NAMALWA (cell line): ENCODE measurements at regions not wholly inside any gene's neighbourhood (a gene's known extent, or its start where the extent isn't known, plus 50 kb on each side); places are given as distances from the start of the nearest gene placed in this dataset.
"Not testable (repeated sequence)": the region's sequence is repeated elsewhere in the genome, so short reads cannot be mapped to it uniquely, and the experiment has no call there.

Source experiments
- DNase-seq: peaks from one replicate; pipeline ENCODE4 v3.0.0-alpha.2; 2015; ENCODE audit warnings: low spot score

- not testable (repeated sequence) for DNase-seq
Measured at GRCh38 chr1:228796945-228797344, 61.7 kb downstream of the RHOU start.

DNA sequence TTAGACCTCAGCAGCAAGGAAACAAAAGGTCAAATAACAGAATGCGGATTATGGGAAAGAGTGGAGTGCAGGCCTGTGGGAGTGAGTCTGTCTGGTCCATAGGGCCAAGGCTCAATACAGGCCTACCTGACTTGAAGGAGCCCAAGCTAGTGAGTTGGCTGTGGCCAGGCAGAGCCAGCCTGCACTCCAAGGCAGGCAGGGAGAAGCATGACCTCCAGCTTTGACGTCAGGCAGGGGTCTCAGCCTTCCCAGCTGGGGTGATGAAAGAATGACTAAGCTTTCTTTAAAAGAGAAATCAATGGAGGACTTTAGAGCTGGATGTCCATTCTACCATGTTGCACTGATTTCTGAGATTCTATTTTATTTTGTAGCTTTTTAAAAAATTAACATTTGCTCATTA lies 62.8 kb downstream of the RHOU start:
- no peak for DNase-seq

DNA sequence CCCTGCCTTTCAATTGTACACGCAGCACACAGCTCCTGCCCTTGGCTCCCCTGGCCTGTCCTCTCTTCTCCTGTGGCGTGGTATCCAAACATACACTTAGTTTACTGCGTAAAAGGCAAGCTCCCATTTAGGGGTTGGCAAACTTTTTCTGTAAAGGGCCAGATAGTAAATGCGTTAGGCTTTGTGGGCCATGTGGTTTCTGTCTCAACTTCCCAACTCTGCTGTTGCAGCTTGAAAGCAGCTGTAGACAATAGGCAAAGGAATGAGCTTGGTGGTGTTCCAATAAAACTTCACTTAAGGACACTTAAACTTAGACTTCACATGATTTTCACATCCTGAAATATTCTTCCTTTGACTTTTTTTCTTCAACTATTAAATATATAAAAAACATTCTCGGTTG lies 63.3 kb downstream of the RHOU start:
- no peak for DNase-seq

DNA sequence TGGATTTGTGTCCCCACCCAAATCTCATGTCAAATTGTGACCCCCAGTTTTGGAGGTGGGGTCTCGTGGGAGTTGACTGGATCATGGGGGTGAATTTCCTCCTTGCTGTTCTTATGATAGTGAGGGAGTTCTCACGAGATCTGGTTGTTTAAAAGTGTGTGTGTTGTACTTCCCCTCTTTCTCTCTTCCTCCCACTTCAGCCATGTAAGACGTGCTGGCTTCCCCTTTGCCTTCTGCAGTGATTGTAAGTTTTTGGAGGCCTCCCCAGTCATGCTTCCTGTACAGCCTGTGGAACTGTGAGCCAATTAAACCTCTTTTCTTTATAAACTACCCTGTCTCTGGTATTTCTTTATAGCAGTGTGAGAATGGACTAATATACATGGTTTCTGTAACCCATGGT lies 64.6 kb downstream of the RHOU start:
- DNase-seq: no peak

DNA sequence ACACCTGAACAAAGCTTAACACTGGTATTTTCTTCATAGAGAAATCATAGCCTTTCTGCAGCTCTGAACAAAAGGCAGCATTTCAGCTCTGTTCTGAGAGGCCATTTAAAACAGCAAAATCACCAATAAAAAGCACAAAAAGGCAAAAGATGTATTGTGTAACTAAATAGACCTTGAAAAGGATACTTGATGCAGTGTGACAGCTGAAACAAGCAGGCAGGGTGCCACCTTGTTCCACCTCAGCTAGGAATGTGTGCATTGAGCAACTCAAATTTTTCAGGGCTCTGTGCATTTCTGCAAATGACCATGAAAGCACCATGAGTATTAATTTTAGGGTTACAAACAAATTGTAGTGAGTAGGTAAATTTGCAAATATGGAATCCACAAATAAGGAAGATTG lies 65.8 kb downstream of the RHOU start:
- DNase-seq: no peak

GRCh38 chr1:228802386-228803220 lies 67.3 kb downstream of the RHOU start:
- DNase-seq: no peak

DNA sequence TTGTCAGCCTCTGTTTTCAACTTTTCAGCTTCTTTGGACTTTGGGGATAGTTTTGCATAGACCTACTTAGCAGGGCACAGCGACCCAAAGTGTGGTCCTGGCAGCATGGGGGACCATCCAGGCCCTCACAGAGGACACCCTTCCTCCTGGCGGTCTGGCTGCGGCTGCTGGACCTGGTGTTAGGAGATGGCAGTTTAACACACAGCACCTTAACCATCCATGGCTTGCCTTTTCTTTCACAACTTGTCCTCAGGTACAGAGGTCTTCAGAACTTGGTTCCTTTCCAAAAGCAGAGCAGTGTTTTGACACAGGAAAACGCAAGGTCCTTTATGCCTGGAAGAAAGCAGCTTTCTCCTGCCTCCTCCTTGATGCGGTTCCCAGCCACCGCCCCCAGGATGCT lies 68.1 kb downstream of the RHOU start:
- no peak for DNase-seq

- no peak for DNase-seq
Measured at GRCh38 chr1:228804173-228804572, 68.9 kb downstream of the RHOU start.

DNA sequence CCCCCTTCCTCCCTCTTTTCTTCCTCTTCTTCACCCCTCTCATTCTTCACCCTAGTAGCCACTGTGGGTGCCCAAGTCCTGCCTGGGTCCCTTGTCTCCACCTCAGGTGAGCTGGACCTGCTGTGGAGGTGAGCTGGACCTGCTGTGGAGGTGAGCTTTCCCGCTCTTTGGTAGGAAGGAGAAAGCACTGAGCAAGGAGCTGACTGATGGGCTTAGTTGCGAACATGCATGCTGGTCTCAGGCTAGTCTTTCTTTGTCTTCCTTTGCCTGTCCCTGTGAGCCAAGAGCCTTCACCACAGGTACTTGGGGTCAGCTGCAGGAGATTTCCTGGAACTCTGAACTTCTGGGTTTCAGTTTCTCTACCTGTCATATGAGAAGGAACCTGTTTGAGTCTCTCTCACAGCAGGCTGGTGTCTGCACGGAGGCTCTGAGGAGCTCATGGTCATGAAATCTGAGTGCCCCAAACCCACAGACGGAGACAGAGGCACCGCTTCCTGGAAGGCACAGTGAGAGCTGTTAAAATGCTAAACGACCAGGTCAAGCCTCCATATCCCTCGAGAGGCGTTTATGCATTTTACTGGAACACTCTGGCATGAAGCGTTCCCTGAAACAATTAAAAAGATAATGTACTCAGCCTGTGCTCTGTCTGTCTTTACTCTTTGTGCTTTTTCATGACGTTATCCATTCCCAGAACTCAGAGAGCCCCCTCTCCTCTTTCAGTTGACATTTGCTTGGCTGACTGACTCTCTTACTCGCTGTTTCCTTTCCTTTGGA lies 69.5 kb downstream of the RHOU start:
- no peak for DNase-seq

DNA sequence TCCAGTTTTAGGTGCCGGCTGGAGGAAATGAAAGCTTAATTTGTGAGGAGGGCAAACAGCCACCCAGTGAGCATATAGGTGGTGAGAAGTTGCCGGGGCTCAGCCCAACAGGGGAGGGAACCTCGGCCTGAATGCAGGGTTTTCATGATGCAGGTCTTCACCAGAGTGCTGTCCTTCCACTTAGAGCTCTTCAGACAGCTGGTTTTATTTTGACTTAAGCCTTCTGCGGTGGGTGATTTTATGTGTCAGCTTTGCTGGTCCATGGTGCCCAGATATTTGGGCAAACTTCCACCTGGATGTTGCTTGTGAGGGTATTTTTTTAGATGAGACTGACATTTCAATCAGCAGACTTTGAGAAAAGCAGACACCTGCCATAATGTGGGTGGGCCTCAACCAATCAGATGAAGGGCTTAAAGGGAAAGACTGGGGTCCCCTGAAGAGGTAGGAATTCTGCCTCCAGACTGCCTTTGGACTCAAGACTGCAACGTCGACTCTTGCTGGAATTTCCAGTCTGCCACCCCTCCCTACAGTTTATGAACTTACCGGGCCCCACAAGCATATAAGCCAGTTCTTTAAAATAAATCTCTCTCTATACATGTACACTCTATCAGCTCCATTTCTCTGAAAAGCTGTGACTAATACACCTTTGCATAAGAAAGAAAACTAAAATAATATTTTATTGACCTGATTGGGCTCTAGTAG lies 72.8 kb downstream of the RHOU start:
- DNase-seq: no peak

- no peak for DNase-seq
Measured at GRCh38 chr1:228809621-228810394, 74.5 kb downstream of the RHOU start.

GRCh38 chr1:228810395-228810758 lies 75.1 kb downstream of the RHOU start:
- DNase-seq: no peak

GRCh38 chr1:228810878-228811711 lies 75.8 kb downstream of the RHOU start:
- DNase-seq: no peak

GRCh38 chr1:228811712-228812305 lies 76.5 kb downstream of the RHOU start:
- DNase-seq: no peak

GRCh38 chr1:228812961-228813360 lies 77.7 kb downstream of the RHOU start:
- no peak for DNase-seq

GRCh38 chr1:228814176-228814575 lies 78.9 kb downstream of the RHOU start:
- no peak for DNase-seq

DNA sequence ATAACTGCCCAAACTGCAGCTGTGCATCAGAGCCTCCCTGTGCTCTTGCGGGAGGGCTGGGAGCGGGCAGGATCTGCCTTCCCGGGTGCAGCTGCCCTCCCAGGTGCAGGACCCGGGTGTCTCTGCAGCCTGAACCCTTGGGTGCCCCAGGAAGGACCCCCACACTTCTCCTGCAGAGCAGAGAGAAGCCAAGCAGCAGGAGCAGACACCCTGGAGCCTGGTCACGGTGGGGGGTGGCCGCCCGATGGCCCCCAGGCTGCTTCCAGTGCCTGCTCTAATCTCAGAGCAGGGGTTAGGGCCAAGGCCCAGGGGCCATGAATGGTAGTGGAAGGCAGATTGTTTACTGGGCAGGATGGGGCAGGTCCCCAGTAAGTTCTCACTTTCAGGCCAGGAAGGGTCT lies 83.0 kb downstream of the RHOU start:
- no peak for DNase-seq

GRCh38 chr1:228818928-228819630 lies 83.8 kb downstream of the RHOU start:
- DNase-seq: no peak

DNA sequence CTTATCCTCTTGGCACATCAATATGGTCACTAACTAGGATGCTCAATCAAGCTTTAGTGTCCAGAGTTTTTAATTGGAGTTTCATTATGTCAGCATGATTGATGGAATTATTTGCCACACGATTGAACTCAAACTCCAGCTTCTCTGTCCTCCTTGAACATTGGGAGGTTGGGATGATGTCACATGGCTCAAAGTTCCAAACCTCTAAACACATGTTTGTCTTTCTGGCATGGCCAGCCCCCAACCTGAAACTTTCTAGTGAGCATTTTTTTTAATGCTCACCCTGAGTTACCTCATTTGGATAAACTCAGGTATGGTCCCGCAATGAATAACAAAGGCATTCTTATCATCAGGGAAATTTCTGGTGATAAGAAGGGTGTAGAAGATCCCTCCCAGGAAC lies 86.0 kb downstream of the RHOU start:
- no peak for DNase-seq

GRCh38 chr1:228823200-228823599 lies 87.9 kb downstream of the RHOU start:
- no peak for DNase-seq
